MV-4-11 (cell line): ENCODE measurements at regions not wholly inside any gene's neighbourhood (a gene's known extent, or its start where the extent isn't known, plus 50 kb on each side); places are given as distances from the start of the nearest gene placed in this dataset.
"Not testable (repeated sequence)": the region's sequence is repeated elsewhere in the genome, so short reads cannot be mapped to it uniquely, and the experiment has no call there.

ENCODE experiments used
- DNase-seq: peaks from one replicate; lab custom pipeline; 2025; lab: John Stamatoyannopoulos, UW

DNA sequence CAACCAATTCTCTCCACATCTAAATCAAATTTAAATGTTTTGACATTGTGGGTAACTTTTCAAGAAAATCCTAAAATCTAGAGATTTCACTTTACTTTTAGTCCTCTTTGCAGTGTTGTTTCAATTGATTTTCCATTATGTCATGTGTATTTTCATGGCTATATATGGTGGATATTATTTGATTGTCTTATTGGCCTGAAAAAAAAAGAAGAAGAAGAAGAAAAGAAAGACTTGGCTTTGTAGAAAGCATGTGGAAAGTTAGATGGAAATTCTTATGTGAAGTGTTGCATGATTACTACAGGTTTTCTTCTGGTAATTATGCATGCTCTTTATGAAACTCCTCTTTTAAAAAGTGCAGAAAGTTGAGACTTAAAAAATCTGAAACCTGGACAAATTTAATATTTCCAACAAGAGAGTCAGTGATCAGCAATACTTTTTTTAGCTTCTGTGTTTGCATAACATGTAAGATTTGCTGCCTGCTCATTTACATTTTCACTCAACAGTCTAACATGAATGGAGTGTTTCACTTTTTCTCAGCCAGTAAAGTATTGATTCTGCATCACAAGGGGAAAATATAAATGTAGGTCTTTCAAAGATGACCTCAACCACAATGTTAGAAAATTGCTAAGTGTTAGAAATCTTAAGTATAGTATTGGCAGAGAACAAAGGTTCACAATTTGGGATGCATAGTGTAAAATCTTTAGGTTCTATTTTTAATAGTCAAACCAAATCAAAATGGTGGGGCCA lies 438.7 kb downstream of the BCKDHB start:
- no peak for DNase-seq

GRCh38 chr6:80544555-80544954 lies 438.1 kb downstream of the BCKDHB start:
- DNase-seq: no peak

DNA sequence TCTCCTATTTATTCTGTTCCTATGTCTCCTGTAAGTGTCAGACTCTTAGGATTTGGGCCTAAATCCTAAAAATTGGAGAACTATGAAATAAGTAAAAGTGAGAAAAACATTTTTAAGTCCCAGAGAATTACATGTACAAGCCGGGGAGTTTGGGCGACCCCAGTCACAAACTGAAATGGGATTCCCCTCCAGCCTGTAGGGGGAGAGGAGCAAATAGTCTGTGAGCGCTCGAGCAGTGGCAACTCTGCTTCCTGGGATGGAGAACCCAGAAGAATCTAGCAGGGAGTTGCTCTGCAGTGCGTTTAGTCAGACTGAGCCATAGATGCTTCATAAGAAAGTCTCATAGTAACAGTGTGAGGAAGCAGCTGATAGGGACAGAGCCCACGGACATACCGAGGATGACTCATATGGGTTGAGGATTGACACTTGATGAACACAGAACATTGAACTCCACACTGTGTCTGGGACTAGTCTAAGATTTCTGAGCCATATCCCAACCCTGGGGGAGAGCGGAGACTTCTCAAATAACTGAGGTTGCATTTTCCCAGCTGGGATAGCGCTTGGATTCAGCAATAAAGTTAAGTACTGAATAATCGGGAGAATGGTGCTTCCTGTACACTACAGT lies 437.2 kb downstream of the BCKDHB start:
- peak; percentile 37 for DNase-seq

DNA sequence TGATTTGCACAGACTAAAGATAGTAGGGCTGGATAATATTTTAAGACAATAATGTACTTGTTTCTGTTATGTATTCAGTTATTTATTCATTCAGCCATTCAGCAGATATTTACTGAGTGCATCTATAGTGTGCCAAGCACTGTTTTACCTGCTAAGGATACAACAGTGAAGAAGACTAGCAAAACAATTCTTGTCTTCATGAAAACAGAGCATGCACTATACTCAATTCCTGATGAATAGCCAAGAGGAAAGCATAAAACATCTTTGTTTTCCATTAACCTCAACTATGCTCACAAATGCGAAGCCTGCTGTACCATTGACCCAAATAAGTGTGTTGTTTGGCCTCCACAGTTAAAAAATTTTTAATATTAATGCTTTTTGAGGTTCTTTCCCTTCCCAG lies 436.7 kb downstream of the BCKDHB start:
- DNase-seq: no peak

DNA sequence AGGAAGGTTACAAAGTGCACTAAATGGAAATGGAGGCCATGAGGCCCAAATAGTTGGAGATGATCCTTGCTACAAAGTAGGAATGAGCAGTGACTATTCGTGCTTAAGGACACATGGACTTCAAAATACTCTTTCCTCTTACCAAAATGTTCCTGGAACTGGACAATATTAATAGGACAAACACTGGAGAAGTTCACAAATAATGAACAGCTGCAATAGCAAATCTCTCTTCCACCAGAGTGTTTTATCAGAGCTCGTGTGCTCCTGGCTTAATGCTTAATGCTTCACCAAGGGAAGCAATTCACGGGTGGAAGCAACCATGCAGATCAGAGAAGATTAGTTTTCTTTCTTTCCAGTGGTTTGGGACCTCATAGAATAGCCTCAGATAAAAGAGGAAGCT lies 435.4 kb downstream of the BCKDHB start:
- DNase-seq: peak; percentile 67

DNA sequence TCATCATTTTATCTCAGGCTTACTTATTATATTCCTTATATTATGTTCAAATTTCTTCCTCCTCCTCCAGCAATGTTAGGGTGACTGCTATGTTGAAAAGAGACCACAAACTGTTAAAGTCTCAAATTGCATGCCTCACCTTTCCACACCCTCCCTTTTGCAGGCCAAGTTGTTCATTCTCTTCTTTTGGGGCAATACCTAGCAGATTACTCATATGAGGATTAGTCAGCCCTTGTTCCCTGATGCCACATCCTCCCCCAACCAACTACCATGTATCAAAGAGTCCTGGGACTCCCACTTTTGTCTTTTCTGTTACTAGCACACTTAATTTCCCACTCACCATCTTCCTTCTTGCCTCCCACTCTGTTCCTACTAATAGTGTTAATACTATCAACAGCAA lies 434.7 kb downstream of the BCKDHB start:
- no peak for DNase-seq

DNA sequence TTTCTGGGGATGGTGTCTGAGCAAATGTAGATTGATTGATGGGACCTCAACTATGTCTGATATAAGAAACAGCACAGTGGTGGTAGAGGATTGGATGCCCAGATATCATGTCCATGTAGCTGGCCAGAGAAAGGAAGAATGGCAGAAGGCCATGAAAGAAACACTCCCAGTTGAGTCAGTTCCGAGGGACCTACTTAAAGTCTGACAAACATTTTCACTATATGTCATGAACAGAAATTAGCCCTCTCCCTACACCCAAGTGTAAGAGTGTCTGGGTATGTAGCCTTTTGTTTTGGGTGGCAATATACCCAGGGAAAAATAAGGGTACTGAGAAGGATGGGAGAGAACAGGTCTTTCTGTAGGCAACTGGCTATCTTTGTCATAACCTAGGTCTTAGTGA lies 434.2 kb downstream of the BCKDHB start:
- no peak for DNase-seq

DNA sequence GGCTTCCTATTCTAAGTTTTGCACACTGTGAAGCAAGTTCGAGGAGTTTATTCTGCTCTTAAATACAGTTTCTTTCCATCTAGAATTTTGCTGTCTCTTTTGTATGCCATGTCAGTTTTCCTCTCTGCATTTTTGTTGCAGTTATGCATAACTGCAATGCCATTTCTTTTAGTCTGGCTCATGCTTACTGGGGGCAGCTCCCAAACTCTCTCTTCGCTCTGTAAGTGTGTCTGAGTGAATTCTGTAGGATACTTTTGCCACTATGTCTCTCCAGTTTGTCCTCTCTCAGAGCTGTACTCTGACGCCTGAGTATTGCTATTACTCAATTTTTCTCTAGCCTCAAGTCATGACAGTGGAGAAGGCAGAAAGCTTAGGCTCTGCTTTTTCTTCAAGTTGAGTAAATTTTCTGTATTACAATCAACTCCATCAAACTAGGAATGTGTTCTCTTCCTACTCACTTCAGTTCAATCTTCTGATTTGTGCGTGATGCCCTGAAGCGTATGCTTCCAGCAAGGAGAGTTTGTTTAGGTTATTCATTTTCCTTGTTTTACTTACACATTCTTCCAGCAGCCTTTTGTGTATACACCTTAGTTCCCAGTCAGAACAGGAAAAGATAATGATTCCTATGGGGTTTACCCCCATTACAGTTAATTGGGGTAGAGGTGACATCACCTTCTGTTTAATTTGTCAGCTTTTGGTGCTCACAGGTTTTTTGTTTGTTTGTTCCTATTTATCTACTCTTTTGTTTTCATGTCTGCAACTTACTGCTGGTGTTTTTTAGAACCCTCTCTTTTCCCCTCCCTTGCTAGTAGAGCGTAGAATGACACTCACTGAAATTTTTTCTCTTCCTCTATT lies 430.9 kb downstream of the BCKDHB start:
- DNase-seq: no peak

DNA sequence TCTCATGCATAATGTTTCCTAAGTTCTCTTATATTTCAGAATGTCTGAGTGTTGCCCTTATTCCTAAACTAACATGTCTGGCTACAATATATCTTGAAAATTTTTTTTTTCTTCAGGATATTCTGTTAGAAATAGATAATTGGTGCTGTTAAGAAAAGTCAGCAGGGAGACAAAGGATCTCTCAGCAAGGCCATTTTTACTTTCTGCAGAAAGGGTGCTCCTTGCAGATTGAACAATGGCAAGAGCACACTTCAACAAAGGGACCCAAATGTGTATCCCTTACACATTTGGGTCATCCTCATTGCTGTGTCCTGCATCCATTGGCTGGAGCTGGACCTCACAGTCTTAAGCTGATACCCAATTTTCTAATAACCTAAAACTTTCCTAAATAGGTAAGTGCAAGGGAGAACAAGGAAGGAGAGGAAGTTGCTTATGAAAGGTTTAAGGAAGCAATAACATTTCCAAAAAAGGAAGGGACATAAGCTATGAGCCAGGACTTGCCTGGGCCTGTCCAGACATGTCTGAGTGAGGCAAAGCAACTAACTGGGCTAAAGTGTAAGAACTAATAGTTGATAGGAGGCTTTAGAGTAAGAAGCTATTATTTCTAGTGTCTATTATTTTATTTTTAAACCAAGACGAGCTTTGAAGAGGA lies 429.6 kb downstream of the BCKDHB start:
- peak; percentile 62 for DNase-seq

DNA sequence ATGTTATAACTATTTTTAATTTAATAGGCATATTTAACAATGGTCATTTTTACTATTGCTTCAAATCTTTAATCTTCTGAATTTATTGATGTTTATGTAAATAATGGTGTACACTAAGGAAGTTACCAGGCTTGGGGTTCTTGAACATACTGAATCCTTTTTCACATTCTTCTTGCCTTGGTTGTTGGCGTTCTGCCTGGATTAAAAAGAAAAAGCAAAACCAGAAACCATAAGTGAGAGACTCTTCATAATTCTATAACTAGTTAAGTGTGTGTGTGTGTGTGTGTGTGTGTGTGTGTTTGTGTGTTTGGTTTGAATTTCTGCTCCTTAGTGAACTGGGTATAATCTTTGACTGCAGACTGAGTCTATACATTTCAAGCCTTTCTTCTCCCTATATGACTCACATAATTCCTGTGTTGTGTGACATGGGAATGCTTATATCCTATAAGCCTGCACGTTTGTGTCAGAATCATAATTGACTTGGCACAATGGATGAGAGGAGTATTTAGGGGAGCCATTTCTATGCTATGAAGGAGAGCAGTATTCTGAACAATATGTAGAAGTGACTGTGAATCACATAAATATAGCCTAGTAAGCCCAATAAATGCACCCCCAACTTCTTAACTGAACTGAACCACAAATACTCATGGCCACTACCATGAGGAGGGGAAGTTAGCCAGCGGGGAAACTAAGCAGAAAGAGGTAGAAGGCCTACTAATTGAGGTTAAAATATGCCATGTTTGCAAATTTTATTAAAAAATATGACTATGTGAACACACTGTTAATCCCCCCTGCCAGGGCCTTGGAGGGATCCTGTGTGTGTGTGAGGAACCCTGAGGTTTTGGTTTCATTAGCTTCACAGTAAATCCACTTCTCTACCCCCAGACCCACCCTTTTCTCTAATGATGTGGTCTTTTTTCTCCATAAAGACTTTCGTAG lies 425.5 kb downstream of the BCKDHB start:
- peak; percentile 10 for DNase-seq

DNA sequence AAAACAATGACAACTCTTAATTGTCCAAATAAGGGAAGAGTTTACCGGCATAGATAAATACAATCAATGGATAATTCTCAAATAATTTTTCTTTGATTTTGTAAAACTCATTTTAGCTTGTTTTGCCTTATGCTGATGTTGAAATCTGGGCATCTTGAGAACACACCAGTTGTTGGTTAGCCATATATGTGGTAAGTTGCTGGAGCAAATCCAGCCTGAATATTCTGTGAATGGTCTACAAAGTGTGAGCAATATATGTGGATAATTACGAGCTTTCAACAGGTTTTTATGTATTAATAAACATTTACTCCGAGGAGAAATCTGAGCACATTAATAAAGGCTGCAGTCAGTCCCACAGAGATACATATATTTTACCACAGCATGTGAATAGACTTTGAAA lies 423.6 kb downstream of the BCKDHB start:
- DNase-seq: no peak

DNA sequence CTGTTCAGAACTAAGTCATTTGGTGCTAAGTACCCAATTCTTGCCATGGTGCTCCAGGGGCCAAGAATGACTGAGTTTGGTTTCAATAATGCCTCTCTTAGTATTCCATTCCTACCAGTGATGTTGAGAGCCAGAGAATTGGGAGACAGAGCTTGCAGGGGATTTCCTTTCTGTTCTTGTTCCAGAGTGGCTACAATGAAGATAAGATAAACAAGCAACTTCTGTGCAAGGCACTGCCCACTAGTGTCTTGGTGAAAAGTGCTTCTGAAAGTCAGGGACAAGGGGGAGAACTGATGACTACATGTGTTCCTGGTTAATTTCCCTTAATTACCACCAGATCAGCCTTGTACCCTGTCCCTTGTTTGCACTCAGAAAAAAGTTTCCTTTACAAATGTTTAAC lies 421.6 kb downstream of the BCKDHB start:
- no peak for DNase-seq

GRCh38 chr6:80527552-80528052 lies 421.1 kb downstream of the BCKDHB start:
- no peak for DNase-seq

DNA sequence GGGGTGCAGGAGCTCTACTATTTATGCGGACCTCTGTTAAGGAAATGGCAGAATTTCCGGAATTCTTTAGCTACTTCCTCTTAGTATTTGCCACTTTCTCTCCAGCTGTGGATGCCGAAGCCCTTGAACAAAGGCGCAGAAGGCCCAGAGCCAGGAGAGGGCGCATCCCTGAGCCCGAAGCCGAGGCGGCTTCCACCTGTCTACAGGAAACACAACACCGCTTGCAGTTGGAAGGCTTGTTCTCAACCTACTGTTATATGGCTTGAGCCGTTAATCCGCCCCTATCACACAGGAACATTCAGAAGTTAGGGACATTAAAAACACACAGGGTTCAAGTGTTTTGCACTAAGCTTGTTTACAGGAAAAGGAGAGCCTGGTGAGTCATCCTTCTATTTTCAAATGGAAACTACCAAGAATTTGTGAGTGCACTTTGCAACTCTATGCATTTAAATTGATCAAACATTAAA lies 417.1 kb downstream of the BCKDHB start:
- DNase-seq: no peak

- DNase-seq: no peak
Measured at GRCh38 chr6:80523010-80523409, 416.5 kb downstream of the BCKDHB start.

DNA sequence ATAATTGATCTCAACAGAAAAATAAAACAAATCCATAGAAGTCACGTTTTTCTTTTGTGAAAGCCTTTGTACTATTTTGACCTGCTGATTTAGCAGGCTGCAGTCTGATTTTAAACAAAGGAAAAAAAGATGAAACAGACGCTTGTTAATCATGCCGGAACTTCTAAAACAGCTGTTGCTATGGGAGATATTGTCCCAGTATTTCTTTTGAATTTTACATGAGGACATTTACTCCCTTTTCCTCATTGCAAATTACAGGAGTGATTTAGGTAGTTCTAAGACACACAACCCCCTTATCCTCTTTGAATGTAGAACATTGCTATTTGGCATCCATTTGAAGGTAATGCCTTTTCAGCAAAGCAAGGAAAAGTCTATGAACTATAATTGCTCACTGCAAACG lies 416.1 kb downstream of the BCKDHB start:
- DNase-seq: no peak

- no peak for DNase-seq
Measured at GRCh38 chr6:80519811-80520594, 413.5 kb downstream of the BCKDHB start.

- DNase-seq: no peak
Measured at GRCh38 chr6:80517525-80517924, 411.1 kb downstream of the BCKDHB start.

GRCh38 chr6:80510521-80510920 lies 404.1 kb downstream of the BCKDHB start:
- DNase-seq: not testable (repeated sequence)
